GM12878 (cell line): ENCODE measurements at regions not wholly inside any gene's neighbourhood (a gene's known extent, or its start where the extent isn't known, plus 50 kb on each side); places are given as distances from the start of the nearest gene placed in this dataset.

Source experiments
- ATF2 ChIP-seq: IDR thresholded peaks from 2 replicates; pipeline ENCODE4 v1.6.1; 2012; ENCODE audit warnings: low read length, inconsistent platforms
- CTCF ChIP-seq, 3 experiments: IDR thresholded peaks in 2 of 3; conservative IDR thresholded peaks in 1 of 3; 2 replicates each; pipeline ENCODE4 v1.5.1; 2011; ENCODE audit warnings: low read depth in 3 of 3, low read length in 3 of 3, mild to moderate bottlenecking in 3 of 3, control low read depth in 2 of 3, moderate library complexity in 2 of 3, inconsistent platforms in 1 of 3, mixed read lengths in 1 of 3; ENCODE audit not compliant: control insufficient read depth in 2 of 3, insufficient read depth in 1 of 3; ENCODE audit errors: extremely low read depth in 1 of 3
- POLR2A ChIP-seq: IDR thresholded peaks from 2 replicates; pipeline ENCODE4 v1.6.1; 2011; ENCODE audit warnings: low read depth, mild to moderate bottlenecking, low read length
- REST ChIP-seq: IDR thresholded peaks from 2 replicates; pipeline ENCODE4 v1.6.1; 2012; ENCODE audit warnings: mild to moderate bottlenecking, low read depth, low read length
- ZBTB4 ChIP-seq: fragments of 450-650 bp; formaldehyde crosslinking; IDR thresholded peaks from 2 replicates; pipeline ENCODE4 v1.4.0; 2022; ENCODE audit warnings: mild to moderate bottlenecking, moderate library complexity

GRCh38 chr2:65863713-65864112, 431.3 kb upstream of the SPRED2 start:
- TF ChIP-seq CTCF (IDR thresholded peaks at IDR 0.05 in 2 of 3, conservative IDR thresholded peaks at IDR 0.05 in 1 of 3; ENCODE audit: control insufficient read depth in 2 of 3, extremely low read depth in 1 of 3, insufficient read depth in 1 of 3, low read depth in 3 of 3, low read length in 3 of 3) (no peak), REST (no peak), ATF2 (no peak), ZBTB4 (no peak), POLR2A (no peak)
